ENCODE measurements at regions not wholly inside any gene's neighbourhood (a gene's known extent, or its start where the extent isn't known, plus 50 kb on each side); places are given as distances from the start of the nearest gene placed in this dataset.
A peak's percentile ranks its signal among the peaks of the same experiment; 100 is the strongest.
"Not testable (repeated sequence)": the region's sequence is repeated elsewhere in the genome, so short reads cannot be mapped to it uniquely, and the experiment has no call there.

- H3K27ac ChIP-seq (ENCODE audit: low read depth, low read length): no peak overlapping the region
- no peaks in the 10 kb centered on the region for H3K4me1 ChIP-seq (ENCODE audit: control insufficient read depth, insufficient read depth, low read length)
- no peaks in the 10 kb centered on the region for H3K36me3 ChIP-seq (ENCODE audit: control insufficient read depth, insufficient read depth, low read length)
- no peaks in the 10 kb centered on the region for H3K9me3 ChIP-seq (ENCODE audit: control insufficient read depth, insufficient read depth, low read length)
- no peak overlapping the region for H3K4me3 ChIP-seq (ENCODE audit: low read depth, low read length)
- WGBS (ENCODE audit: insufficient coverage): 70% methylated on average over 7 of the region's 16 CpGs
- DNase-seq (ENCODE audit: low read depth in 4 of 6, low spot score in 6 of 6): no peak
- no peaks in the 10 kb centered on the region for H3K27me3 ChIP-seq (ENCODE audit: control insufficient read depth, insufficient read depth, low read length)
Measured at GRCh38 chr3:70703305-70704102, 391.1 kb upstream of the MDFIC2 start.

GRCh38 chr3:70702132-70702531 lies 389.7 kb upstream of the MDFIC2 start:
- no peaks in the 10 kb centered on the region for H3K9me3 ChIP-seq (ENCODE audit: control insufficient read depth, insufficient read depth, low read length)
- no peaks in the 10 kb centered on the region for H3K27me3 ChIP-seq (ENCODE audit: control insufficient read depth, insufficient read depth, low read length)
- H3K36me3 ChIP-seq (ENCODE audit: control insufficient read depth, insufficient read depth, low read length): no peaks in the 10 kb centered on the region
- 70% methylated on average over 2 of the region's 2 CpGs for WGBS (ENCODE audit: insufficient coverage)
- H3K4me1 ChIP-seq (ENCODE audit: control insufficient read depth, insufficient read depth, low read length): no peaks in the 10 kb centered on the region
- no peak overlapping the region for H3K4me3 ChIP-seq (ENCODE audit: low read depth, low read length)
- DNase-seq (ENCODE audit: low read depth in 4 of 6, low spot score in 6 of 6): no peak
- H3K27ac ChIP-seq (ENCODE audit: low read depth, low read length): no peak overlapping the region

GRCh38 chr3:70684701-70685100 lies 372.3 kb upstream of the MDFIC2 start:
- Histone ChIP-seq H3K9me3 (ENCODE audit: control insufficient read depth, insufficient read depth, low read length) (no peaks in the 10 kb centered on the region), H3K4me3 (ENCODE audit: low read depth, low read length) (no peak overlapping the region), H3K27me3 (ENCODE audit: control insufficient read depth, insufficient read depth, low read length) (no peaks in the 10 kb centered on the region), H3K4me1 (ENCODE audit: control insufficient read depth, insufficient read depth, low read length) (no peaks in the 10 kb centered on the region), H3K27ac (ENCODE audit: low read depth, low read length) (no peak overlapping the region), H3K36me3 (ENCODE audit: control insufficient read depth, insufficient read depth, low read length) (no peaks in the 10 kb centered on the region)
- no peak for DNase-seq (ENCODE audit: low read depth in 4 of 6, low spot score in 6 of 6)
- no CpG with 5 or more reads among the region's 1 CpG for WGBS (ENCODE audit: insufficient coverage)

GRCh38 chr3:70675810-70676209 lies 363.4 kb upstream of the MDFIC2 start:
- H3K9me3 ChIP-seq (ENCODE audit: control insufficient read depth, insufficient read depth, low read length); H3K36me3 ChIP-seq (ENCODE audit: control insufficient read depth, insufficient read depth, low read length); H3K4me1 ChIP-seq (ENCODE audit: control insufficient read depth, insufficient read depth, low read length); H3K4me3 ChIP-seq (ENCODE audit: low read depth, low read length); H3K27me3 ChIP-seq (ENCODE audit: control insufficient read depth, insufficient read depth, low read length); H3K27ac ChIP-seq (ENCODE audit: low read depth, low read length); DNase-seq (ENCODE audit: low read depth in 4 of 6, low spot score in 6 of 6): not testable (repeated sequence)
- no CpG with 5 or more reads among the region's 3 CpGs for WGBS (ENCODE audit: insufficient coverage)

- no peak overlapping the region for H3K27ac ChIP-seq (ENCODE audit: low read depth, low read length)
- 68% methylated on average over 6 of the region's 11 CpGs for WGBS (ENCODE audit: insufficient coverage)
- no peaks in the 10 kb centered on the region for H3K27me3 ChIP-seq (ENCODE audit: control insufficient read depth, insufficient read depth, low read length)
- H3K36me3 ChIP-seq (ENCODE audit: control insufficient read depth, insufficient read depth, low read length): no peaks in the 10 kb centered on the region
- no peaks in the 10 kb centered on the region for H3K4me1 ChIP-seq (ENCODE audit: control insufficient read depth, insufficient read depth, low read length)
- DNase-seq (ENCODE audit: low read depth in 4 of 6, low spot score in 6 of 6): peak in 1 of 6 donors; percentile 62
- H3K9me3 ChIP-seq (ENCODE audit: control insufficient read depth, insufficient read depth, low read length): no peaks in the 10 kb centered on the region
- no peak overlapping the region for H3K4me3 ChIP-seq (ENCODE audit: low read depth, low read length)
Measured at GRCh38 chr3:70658513-70659310, 346.3 kb upstream of the MDFIC2 start.

GRCh38 chr3:70657454-70657853 lies 345.0 kb upstream of the MDFIC2 start:
- Histone ChIP-seq H3K4me1 (ENCODE audit: control insufficient read depth, insufficient read depth, low read length) (no peaks in the 10 kb centered on the region), H3K9me3 (ENCODE audit: control insufficient read depth, insufficient read depth, low read length) (no peaks in the 10 kb centered on the region), H3K36me3 (ENCODE audit: control insufficient read depth, insufficient read depth, low read length) (no peaks in the 10 kb centered on the region), H3K4me3 (ENCODE audit: low read depth, low read length) (no peak overlapping the region), H3K27me3 (ENCODE audit: control insufficient read depth, insufficient read depth, low read length) (no peaks in the 10 kb centered on the region), H3K27ac (ENCODE audit: low read depth, low read length) (no peak overlapping the region)
- WGBS (ENCODE audit: insufficient coverage): 80% methylated on average over 1 of the region's 2 CpGs
- no peak for DNase-seq (ENCODE audit: low read depth in 4 of 6, low spot score in 6 of 6)

GRCh38 chr3:70647823-70648222 lies 335.4 kb upstream of the MDFIC2 start:
- Histone ChIP-seq H3K27ac (ENCODE audit: low read depth, low read length) (no peak overlapping the region), H3K36me3 (ENCODE audit: control insufficient read depth, insufficient read depth, low read length) (no peaks in the 10 kb centered on the region), H3K27me3 (ENCODE audit: control insufficient read depth, insufficient read depth, low read length) (no peaks in the 10 kb centered on the region), H3K4me1 (ENCODE audit: control insufficient read depth, insufficient read depth, low read length) (no peaks in the 10 kb centered on the region), H3K4me3 (ENCODE audit: low read depth, low read length) (no peak overlapping the region), H3K9me3 (ENCODE audit: control insufficient read depth, insufficient read depth, low read length) (no peaks in the 10 kb centered on the region)
- 80% methylated on average over 1 of the region's 2 CpGs for WGBS (ENCODE audit: insufficient coverage)
- DNase-seq (ENCODE audit: low read depth in 4 of 6, low spot score in 6 of 6): peak in 1 of 6 donors; percentile 4

- Histone ChIP-seq H3K4me1 (ENCODE audit: control insufficient read depth, insufficient read depth, low read length) (no peaks in the 10 kb centered on the region), H3K27ac (ENCODE audit: low read depth, low read length) (no peak overlapping the region), H3K4me3 (ENCODE audit: low read depth, low read length) (no peak overlapping the region), H3K27me3 (ENCODE audit: control insufficient read depth, insufficient read depth, low read length) (no peaks in the 10 kb centered on the region), H3K36me3 (ENCODE audit: control insufficient read depth, insufficient read depth, low read length) (no peaks in the 10 kb centered on the region), H3K9me3 (ENCODE audit: control insufficient read depth, insufficient read depth, low read length) (no peaks in the 10 kb centered on the region)
- 80% methylated on average over 1 of the region's 2 CpGs for WGBS (ENCODE audit: insufficient coverage)
- DNase-seq (ENCODE audit: low read depth in 4 of 6, low spot score in 6 of 6): no peak
Measured at GRCh38 chr3:70647094-70647493, 334.7 kb upstream of the MDFIC2 start.

GRCh38 chr3:70646635-70647034 lies 334.2 kb upstream of the MDFIC2 start:
- no peak overlapping the region for H3K27ac ChIP-seq (ENCODE audit: low read depth, low read length)

GRCh38 chr3:70640481-70640880 lies 328.0 kb upstream of the MDFIC2 start:
- DNase-seq (ENCODE audit: low read depth in 4 of 6, low spot score in 6 of 6): peak in 1 of 6 donors; percentile 30
- Histone ChIP-seq H3K4me3 (ENCODE audit: low read depth, low read length) (no peak overlapping the region), H3K27ac (ENCODE audit: low read depth, low read length) (no peak overlapping the region), H3K9me3 (ENCODE audit: control insufficient read depth, insufficient read depth, low read length) (no peaks in the 10 kb centered on the region), H3K36me3 (ENCODE audit: control insufficient read depth, insufficient read depth, low read length) (no peaks in the 10 kb centered on the region), H3K4me1 (ENCODE audit: control insufficient read depth, insufficient read depth, low read length) (no peaks in the 10 kb centered on the region), H3K27me3 (ENCODE audit: control insufficient read depth, insufficient read depth, low read length) (no peaks in the 10 kb centered on the region)

More at GRCh38 chr3:70646635-70647034, 334.2 kb upstream of the MDFIC2 start:
- Histone ChIP-seq H3K4me1 (ENCODE audit: control insufficient read depth, insufficient read depth, low read length) (no peaks in the 10 kb centered on the region), H3K27me3 (ENCODE audit: control insufficient read depth, insufficient read depth, low read length) (no peaks in the 10 kb centered on the region), H3K36me3 (ENCODE audit: control insufficient read depth, insufficient read depth, low read length) (no peaks in the 10 kb centered on the region), H3K9me3 (ENCODE audit: control insufficient read depth, insufficient read depth, low read length) (no peaks in the 10 kb centered on the region), H3K4me3 (ENCODE audit: low read depth, low read length) (no peak overlapping the region)
- peak in 2 of 6 donors; percentile 16 to 19 for DNase-seq (ENCODE audit: low read depth in 4 of 6, low spot score in 6 of 6)

Data from spinal cord (tissue), 9 donors.